H1 (cell line): ENCODE measurements at regions not wholly inside any gene's neighbourhood (a gene's known extent, or its start where the extent isn't known, plus 50 kb on each side); places are given as distances from the start of the nearest gene placed in this dataset.

ENCODE experiments used
- CTCF ChIA-PET: fragments of 300-600 bp; sonication (Branson Sonifier 250); formaldehyde crosslinking; loops from one replicate; lab custom pipeline; 2021; ENCODE audit not compliant: partially characterized antibody; lab: Charles Lee
- POLR2A ChIA-PET: fragments of 300-600 bp; sonication (Branson Sonifier 250); formaldehyde crosslinking; loops from one replicate; lab custom pipeline; 2021; ENCODE audit warnings: inconsistent platforms; ENCODE audit not compliant: partially characterized antibody; lab: Charles Lee
- DNase-seq, 2 experiments: peaks; one replicate each; pipeline versions ENCODE4 v3.0.0 to v3.0.0-alpha.2; 2010 to 2022; ENCODE audit warnings: low spot score in 2 of 2, low read depth in 1 of 2, mixed read lengths in 1 of 2
- FAIRE-seq: peaks from 2 replicates; lab custom pipeline; 2011; peaks lifted over from hg19 to GRCh38; lab: Jason Lieb, UNC
- H2AFZ ChIP-seq: 2 replicates; pipeline ENCODE4 v1.8.1; 2012; ENCODE audit warnings: low read length, inconsistent platforms
- H2AK5ac ChIP-seq: 2 replicates; pipeline ENCODE4 v1.6.1; 2013; ENCODE audit warnings: low read depth, low read length
- H2BK120ac ChIP-seq: replicated peaks from 2 replicates; pipeline ENCODE3; 2013; ENCODE audit warnings: low read depth, low read length, inconsistent platforms
- H2BK12ac ChIP-seq: 2 replicates; pipeline ENCODE4 v1.6.1; 2013; ENCODE audit warnings: low read depth, low read length
- H2BK15ac ChIP-seq: 2 replicates; pipeline ENCODE4 v1.6.1; 2013; ENCODE audit warnings: low read length
- H2BK20ac ChIP-seq: 2 replicates; pipeline ENCODE4 v1.6.1; 2013; ENCODE audit warnings: low read length
- H2BK5ac ChIP-seq: 2 replicates; pipeline ENCODE4 v1.6.1; 2013; ENCODE audit warnings: low read depth, low read length
- H3K14ac ChIP-seq: 2 replicates; pipeline ENCODE4 v1.6.1; 2013; ENCODE audit warnings: inconsistent platforms; ENCODE audit not compliant: insufficient read length
- H3K18ac ChIP-seq: 2 replicates; pipeline ENCODE4 v1.6.1; 2013; ENCODE audit warnings: low read length; ENCODE audit errors: extremely low read depth
- H3K23ac ChIP-seq: 2 replicates; pipeline ENCODE4 v1.6.1; 2013; ENCODE audit warnings: inconsistent platforms; ENCODE audit not compliant: insufficient read length
- H3K23me2 ChIP-seq: 2 replicates; pipeline ENCODE4 v1.6.1; 2013; ENCODE audit warnings: low read depth, low read length
- H3K27ac ChIP-seq: 2 replicates; pipeline ENCODE4 v1.6.1; 2011; ENCODE audit warnings: low read depth, low read length, inconsistent platforms
- H3K27me3 ChIP-seq, 4 experiments: replicated peaks in 1 of 4; 1 replicate in 1 of 4; 2 replicates in 3 of 4; pipeline versions ENCODE4 v1.6.1 to v1.8.1; 2011 to 2013; ENCODE audit warnings: low read length in 3 of 4, mild to moderate bottlenecking in 3 of 4, inconsistent platforms in 2 of 4, mixed read lengths in 2 of 4, moderate library complexity in 1 of 4; ENCODE audit not compliant: control insufficient read depth in 3 of 4, insufficient read depth in 3 of 4; ENCODE audit errors: extremely low read depth in 1 of 4
- H3K36me3 ChIP-seq, 4 experiments: 2 replicates each; pipeline versions ENCODE4 v1.6.1 to v1.8.1; 2011 to 2013; ENCODE audit warnings: mild to moderate bottlenecking in 4 of 4, low read length in 3 of 4, moderate library complexity in 2 of 4, control low read depth in 1 of 4, inconsistent platforms in 1 of 4; ENCODE audit not compliant: insufficient read depth in 4 of 4, control insufficient read depth in 2 of 4
- H3K4ac ChIP-seq: replicated peaks from 2 replicates; pipeline ENCODE3; 2013; ENCODE audit warnings: low read length, low read depth, mixed read lengths, inconsistent platforms; ENCODE audit not compliant: insufficient read length
- H3K4me1 ChIP-seq, 4 experiments: replicated peaks in 1 of 4; 1 replicate in 1 of 4; 2 replicates in 3 of 4; pipeline versions ENCODE4 v1.6.1 to v1.8.1; 2011 to 2013; ENCODE audit warnings: low read length in 3 of 4, inconsistent platforms in 2 of 4, mixed read lengths in 1 of 4; ENCODE audit not compliant: insufficient read depth in 4 of 4, control insufficient read depth in 3 of 4
- H3K4me2 ChIP-seq, 2 experiments: 2 replicates each; pipeline versions ENCODE4 v1.6.1 to v1.8.1; 2011 to 2013; ENCODE audit warnings: low read depth in 2 of 2, low read length in 2 of 2, control low read depth in 1 of 2, inconsistent platforms in 1 of 2, mild to moderate bottlenecking in 1 of 2; ENCODE audit not compliant: insufficient read depth in 1 of 2
- H3K4me3 ChIP-seq, 4 experiments: fragments of 200-600, 300-600 bp in 1 of 4; sonication (generic), shearing (Covaris generic), sonication (Bioruptor Twin) in 1 of 4; 2 replicates each; pipeline versions ENCODE4 v1.5.1 to v1.8.1; 2011 to 2016; ENCODE audit warnings: low read length in 4 of 4, low read depth in 3 of 4, control low read depth in 2 of 4, inconsistent platforms in 2 of 4, mild to moderate bottlenecking in 2 of 4, mixed read lengths in 1 of 4, moderate library complexity in 1 of 4; ENCODE audit not compliant: insufficient read depth in 2 of 4; ENCODE audit errors: extremely low read depth in 1 of 4
- H3K56ac ChIP-seq: replicated peaks from 2 replicates; pipeline ENCODE3; 2013; ENCODE audit warnings: low read depth, mild to moderate bottlenecking, mixed read lengths, low read length, inconsistent platforms; ENCODE audit not compliant: insufficient read length
- H3K79me1 ChIP-seq: 2 replicates; pipeline ENCODE4 v1.6.1; 2013; ENCODE audit warnings: low read depth, low read length, control low read depth
- H3K79me2 ChIP-seq, 2 experiments: 2 replicates each; pipeline versions ENCODE4 v1.6.1 to v1.8.1; 2012 to 2013; ENCODE audit warnings: low read length in 2 of 2, mild to moderate bottlenecking in 2 of 2, inconsistent platforms in 1 of 2; ENCODE audit not compliant: insufficient read depth in 2 of 2, control insufficient read depth in 1 of 2
- H3K9ac ChIP-seq, 4 experiments: replicated peaks in 1 of 4; 1 replicate in 1 of 4; 2 replicates in 3 of 4; pipeline versions ENCODE4 v1.6.1 to v1.8.1; 2011 to 2013; ENCODE audit warnings: low read depth in 3 of 4, low read length in 3 of 4, control low read depth in 2 of 4, mild to moderate bottlenecking in 2 of 4, moderate library complexity in 2 of 4, inconsistent platforms in 1 of 4; ENCODE audit errors: extremely low read depth in 1 of 4
- H3K9me3 ChIP-seq, 2 experiments: 2 replicates each; pipeline versions ENCODE4 v1.6.1 to v1.8.1; 2012 to 2013; ENCODE audit warnings: mild to moderate bottlenecking in 2 of 2, moderate library complexity in 2 of 2, control low read depth in 1 of 2, inconsistent platforms in 1 of 2, low read depth in 1 of 2, low read length in 1 of 2, mixed read lengths in 1 of 2; ENCODE audit not compliant: insufficient read depth in 2 of 2
- H4K20me1 ChIP-seq, 2 experiments: replicated peaks in 1 of 2; 2 replicates each; pipeline versions ENCODE3 to v1.8.1; 2011 to 2013; ENCODE audit warnings: inconsistent platforms in 2 of 2, low read length in 2 of 2, mild to moderate bottlenecking in 1 of 2; ENCODE audit not compliant: insufficient read depth in 2 of 2, control insufficient read depth in 1 of 2
- H4K5ac ChIP-seq: 2 replicates; pipeline ENCODE4 v1.6.1; 2013; ENCODE audit warnings: low read length, low read depth, mixed read lengths, inconsistent platforms; ENCODE audit not compliant: insufficient read length
- H4K8ac ChIP-seq: 2 replicates; pipeline ENCODE4 v1.8.0; 2013; ENCODE audit warnings: mild to moderate bottlenecking, moderate library complexity, low read length, inconsistent platforms; ENCODE audit not compliant: insufficient read depth; ENCODE audit errors: extremely low read depth
- H4K91ac ChIP-seq: replicated peaks from 2 replicates; pipeline ENCODE3; 2013; ENCODE audit warnings: low read length, mixed read lengths, inconsistent platforms; ENCODE audit not compliant: insufficient read length
- ASH2L ChIP-seq: fragments of 200-600, 300-600 bp; sonication (generic); IDR thresholded peaks from one replicate; pipeline ENCODE4 v1.7.1; 2017; ENCODE audit warnings: low read length
- BACH1 ChIP-seq: IDR thresholded peaks from 2 replicates; pipeline ENCODE4 v1.6.1; 2012; ENCODE audit warnings: low read length, improper control_type of control experiment
- CBX8 ChIP-seq: fragments of 300-800, 300-1000 bp; sonication (generic); IDR thresholded peaks from 2 replicates; pipeline ENCODE4 v1.7.1; 2016; ENCODE audit warnings: low read depth, low read length, borderline replicate concordance
- CHD1 ChIP-seq: IDR thresholded peaks from 2 replicates; pipeline ENCODE4 v1.6.1; 2012; ENCODE audit warnings: low read depth, low read length, improper control_type of control experiment
- GTF2F1 ChIP-seq: IDR thresholded peaks from 2 replicates; pipeline ENCODE4 v1.6.1; 2012; ENCODE audit warnings: low read depth, low read length, improper control_type of control experiment, borderline replicate concordance
- HDAC2 ChIP-seq, 2 experiments: fragments of 300-600 bp in 1 of 2; sonication (generic) in 1 of 2; IDR thresholded peaks; 2 replicates each; pipeline ENCODE4 v1.6.1; 2011 to 2012; ENCODE audit warnings: low read depth in 2 of 2, low read length in 2 of 2, mild to moderate bottlenecking in 2 of 2, moderate library complexity in 2 of 2, borderline replicate concordance in 1 of 2, inconsistent platforms in 1 of 2
- MAFK ChIP-seq: IDR thresholded peaks from 2 replicates; pipeline ENCODE4 v1.6.1; 2012; ENCODE audit warnings: low read depth, mild to moderate bottlenecking, improper control_type of control experiment, low read length
- PHF8 ChIP-seq: fragments of 200-600 bp; sonication (generic); conservative IDR thresholded peaks from 2 replicates; pipeline ENCODE4 v1.7.1; 2012; ENCODE audit warnings: low read depth, mild to moderate bottlenecking, inconsistent platforms, low read length, moderate library complexity
- RAD21 ChIP-seq, 2 experiments: IDR thresholded peaks in 1 of 2; conservative IDR thresholded peaks in 1 of 2; 2 replicates each; pipeline ENCODE4 v1.6.1; 2011; ENCODE audit warnings: low read depth in 2 of 2, low read length in 2 of 2, improper control_type of control experiment in 1 of 2, inconsistent platforms in 1 of 2, mild to moderate bottlenecking in 1 of 2, moderate library complexity in 1 of 2
- SIRT6 ChIP-seq: IDR thresholded peaks from one replicate; pipeline ENCODE4 v1.7.1; 2012; ENCODE audit warnings: low read length, inconsistent platforms
- TAF7 ChIP-seq: optimal IDR thresholded peaks from 2 replicates; pipeline ENCODE3; 2011; ENCODE audit warnings: low read depth, mild to moderate bottlenecking, inconsistent platforms, low read length, moderate library complexity, borderline replicate concordance
- TBP ChIP-seq: IDR thresholded peaks from 2 replicates; pipeline ENCODE4 v1.6.1; 2011; ENCODE audit warnings: low read depth, low read length, improper control_type of control experiment
- ZNF274 ChIP-seq: IDR thresholded peaks from 2 replicates; pipeline ENCODE4 v1.7.0; 2012; ENCODE audit warnings: low read length, borderline replicate concordance; ENCODE audit errors: extremely low read depth
- WGBS, 2 experiments: shearing (Covaris generic) in 1 of 2; methylation state at CpG; one replicate each; pipeline versions ENCODE4 v1.1.6 to v1.1.7; 2013 to 2015; ENCODE audit warnings: low lambda C conversion rate in 2 of 2, mixed read lengths in 2 of 2, inconsistent platforms in 1 of 2, low coverage in 1 of 2, missing lambda C conversion rate in 1 of 2; ENCODE audit not compliant: insufficient replicate concordance in 2 of 2, insufficient coverage in 1 of 2, insufficient read length in 1 of 2; ENCODE audit errors: extremely low coverage in 1 of 2, missing lambda C conversion rate in 1 of 2; 5-methylcytosine and 5-hydroxymethylcytosine counted together
- TF ChIP-seq, protein P1 (sequence below): IDR thresholded peaks from 2 replicates; pipeline ENCODE4 v1.6.1; 2011; ENCODE audit warnings: low read length, improper control_type of control experiment

DNA sequence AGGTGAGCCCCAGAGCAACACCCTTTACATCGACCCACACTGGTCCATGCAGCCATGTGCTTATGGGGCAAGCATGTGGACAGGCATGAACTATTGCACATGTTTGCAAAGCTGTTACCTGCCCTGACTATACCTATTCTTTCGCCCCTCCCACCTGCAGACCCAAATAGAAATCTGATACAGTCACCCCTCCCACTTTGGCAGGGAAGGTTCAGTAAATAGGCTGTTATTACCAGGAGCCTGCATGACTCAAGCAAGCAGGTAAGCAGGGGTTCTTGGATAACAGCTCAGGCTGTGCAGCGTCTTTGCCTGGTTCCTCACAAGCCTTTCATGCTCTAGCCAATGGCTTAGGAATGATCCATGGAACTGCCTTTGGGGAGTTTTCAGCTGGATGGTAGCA is 122.7 kb upstream of the DIPK2B start:
- H3K79me1 ChIP-seq: no peaks in the 10 kb centered on the region
- no peak overlapping the region for H3K4ac ChIP-seq
- no peaks in the 10 kb centered on the region for H3K23me2 ChIP-seq
- H3K18ac ChIP-seq: no peak overlapping the region
- DNase-seq (no peak), FAIRE-seq (no peak)
- H4K8ac ChIP-seq: no peak overlapping the region
- H4K20me1 ChIP-seq: no peaks in the 10 kb centered on the region
- H3K4me3 ChIP-seq: no peak overlapping the region
- no peak overlapping the region for H2BK20ac ChIP-seq
- whole genome bisulfite sequencing, 2 experiments: 82% methylated on average over 3 of the region's 3 CpGs; no CpG with 5 or more reads in 1 of the 2 experiments
- H4K5ac ChIP-seq: no peak overlapping the region
- no peak overlapping the region for H3K14ac ChIP-seq
- no peaks in the 10 kb centered on the region for H3K79me2 ChIP-seq
- peaks cover 0 to 2% (median 0%) of the 10 kb centered on the region in 4 experiments; a peak in 2 of 7 replicates for H3K4me1 ChIP-seq
- no peak overlapping the region for H2BK5ac ChIP-seq
- no peak overlapping the region for H3K27ac ChIP-seq
- H4K91ac ChIP-seq: no peak overlapping the region
- no peak overlapping the region for H2BK12ac ChIP-seq
- no peak overlapping the region for H3K9ac ChIP-seq
- H2BK120ac ChIP-seq: no peak overlapping the region
- no peak overlapping the region for H3K56ac ChIP-seq
- no peaks in the 10 kb centered on the region for H3K9me3 ChIP-seq
- ChIA-PET CTCF (interaction anchor here (1.7 kb wide), 1 partner anchor 187 kb away, joined by 4 read pairs; no protein-coding TSS in a partner anchor), POLR2A (interaction anchor here (1.2 kb wide), 1 partner anchor 187 kb away, joined by 3 read pairs; no protein-coding TSS in a partner anchor)
- no peak overlapping the region for H3K23ac ChIP-seq
- H3K36me3 ChIP-seq: no peaks in the 10 kb centered on the region
- H2AFZ ChIP-seq: no peak overlapping the region
- no peak overlapping the region for H2AK5ac ChIP-seq
- H3K4me2 ChIP-seq: no peak overlapping the region
- no peak overlapping the region for H2BK15ac ChIP-seq
- no peaks in the 10 kb centered on the region for H3K27me3 ChIP-seq
- TF ChIP-seq SIRT6 (no peak), ASH2L (no peak), HDAC2 (IDR thresholded peaks at IDR 0.05; ENCODE audit: borderline replicate concordance in 1 of 2, low read depth in 2 of 2, low read length in 2 of 2) (no peak), PHF8 (no peak), BACH1 (no peak), TBP (no peak), MAFK (no peak), CHD1 (no peak), ZNF274 (no peak), TAF7 (no peak), RAD21 (IDR thresholded peaks at IDR 0.05 in 1 of 2, conservative IDR thresholded peaks at IDR 0.05 in 1 of 2; ENCODE audit: low read depth in 2 of 2, low read length in 2 of 2) (no peak), GTF2F1 (no peak), CBX8 (no peak)
- TF ChIP-seq, protein P1, sequence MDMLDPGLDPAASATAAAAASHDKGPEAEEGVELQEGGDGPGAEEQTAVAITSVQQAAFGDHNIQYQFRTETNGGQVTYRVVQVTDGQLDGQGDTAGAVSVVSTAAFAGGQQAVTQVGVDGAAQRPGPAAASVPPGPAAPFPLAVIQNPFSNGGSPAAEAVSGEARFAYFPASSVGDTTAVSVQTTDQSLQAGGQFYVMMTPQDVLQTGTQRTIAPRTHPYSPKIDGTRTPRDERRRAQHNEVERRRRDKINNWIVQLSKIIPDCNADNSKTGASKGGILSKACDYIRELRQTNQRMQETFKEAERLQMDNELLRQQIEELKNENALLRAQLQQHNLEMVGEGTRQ: no peak
